Activated T-helper 9 cell treated with anti-CD3 and anti-CD28 coated beads, Interleukin-2, amount 50 U/mL, for 16 hours (primary cell): ENCODE measurements at regions not wholly inside any gene's neighbourhood (a gene's known extent, or its start where the extent isn't known, plus 50 kb on each side); places are given as distances from the start of the nearest gene placed in this dataset.
"Not testable (repeated sequence)": the region's sequence is repeated elsewhere in the genome, so short reads cannot be mapped to it uniquely, and the experiment has no call there.

Source experiments
- DNase-seq: peaks from one replicate; pipeline ENCODE4 v3.0.0-alpha.2; 2020; ENCODE audit warnings: low read depth

DNA sequence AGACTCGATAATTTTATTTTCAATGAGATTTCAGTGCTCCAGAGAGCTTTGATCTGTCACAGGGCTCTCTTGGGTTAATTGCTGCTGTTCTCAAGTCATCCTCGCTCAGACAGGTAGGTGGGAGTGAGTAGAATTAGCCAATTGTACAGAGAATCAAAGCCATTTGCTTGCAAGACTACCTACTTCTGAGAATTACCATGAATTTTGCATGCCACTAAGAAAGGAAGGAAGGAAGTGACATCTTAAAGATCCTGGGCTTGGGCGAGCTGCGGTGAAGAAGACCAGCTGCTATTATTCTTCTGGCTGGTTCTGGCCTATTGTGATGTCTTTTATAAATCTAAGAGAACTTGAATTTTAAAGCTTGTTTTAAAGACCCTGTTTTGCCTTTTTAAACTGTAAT is 154.1 kb upstream of the LPP start:
- DNase-seq = no peak

DNA sequence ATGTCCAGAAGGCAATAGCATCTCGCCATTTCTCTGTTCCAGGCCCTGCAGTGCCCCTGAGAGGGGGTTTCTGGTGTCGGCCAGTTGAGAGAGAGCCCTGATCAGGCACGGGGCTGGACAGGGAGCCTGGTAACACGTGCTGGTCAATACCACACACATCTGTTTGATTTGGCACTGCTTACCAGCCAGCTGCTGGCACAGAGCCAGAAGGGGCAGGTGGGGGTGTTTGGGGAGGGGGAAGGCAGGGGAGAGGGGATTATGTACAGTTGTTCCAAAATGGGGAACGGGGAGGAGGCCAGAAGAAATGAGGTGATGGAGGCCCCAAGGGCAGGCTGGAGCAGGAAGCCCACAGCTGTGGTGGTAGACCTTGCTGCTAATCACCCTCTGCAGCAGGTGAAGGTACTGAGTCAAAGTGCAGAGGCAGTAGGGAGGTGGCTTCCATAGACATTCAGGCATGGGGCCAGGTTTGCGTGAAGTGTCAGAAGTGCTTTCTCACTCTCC is 153.5 kb upstream of the LPP start:
- DNase-seq = no peak

DNA sequence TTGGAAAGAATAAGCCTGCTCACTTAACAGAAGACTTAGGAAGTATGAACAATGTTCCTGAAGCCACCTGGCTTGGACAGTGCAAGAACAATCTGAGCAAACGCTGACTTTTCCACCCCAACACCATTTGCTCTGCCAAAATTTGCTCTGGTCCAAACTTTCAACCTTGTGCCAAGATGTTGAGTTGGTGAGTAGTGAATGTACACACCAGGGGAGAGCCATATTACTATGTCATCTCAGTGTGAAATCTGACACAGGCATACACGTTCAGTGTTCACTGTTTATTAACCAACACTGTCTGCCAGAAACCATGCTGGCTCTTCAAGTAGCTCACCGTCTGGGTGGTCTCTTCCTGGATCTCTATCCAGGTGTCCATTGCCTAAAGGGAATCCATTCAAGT is 152.9 kb upstream of the LPP start:
- DNase-seq = no peak

DNA sequence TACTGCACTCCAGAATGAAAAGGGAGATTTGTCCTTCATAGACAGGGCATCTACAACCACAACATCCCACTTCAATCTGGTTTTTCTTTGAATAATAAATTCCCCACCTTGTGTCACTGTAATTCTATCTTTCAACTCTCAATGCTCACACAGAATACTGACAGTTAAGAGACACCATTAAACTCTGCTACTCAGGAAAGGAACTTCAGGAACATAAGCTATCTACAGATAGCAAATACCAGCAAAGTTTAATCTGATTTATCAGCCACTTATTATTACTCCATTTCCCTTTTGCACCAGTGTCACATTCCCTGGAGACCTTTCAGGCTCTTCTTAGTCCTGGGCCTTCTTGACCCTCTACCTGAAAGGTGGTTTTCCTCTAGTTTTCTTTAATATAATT is 152.0 kb upstream of the LPP start:
- DNase-seq = no peak

DNA sequence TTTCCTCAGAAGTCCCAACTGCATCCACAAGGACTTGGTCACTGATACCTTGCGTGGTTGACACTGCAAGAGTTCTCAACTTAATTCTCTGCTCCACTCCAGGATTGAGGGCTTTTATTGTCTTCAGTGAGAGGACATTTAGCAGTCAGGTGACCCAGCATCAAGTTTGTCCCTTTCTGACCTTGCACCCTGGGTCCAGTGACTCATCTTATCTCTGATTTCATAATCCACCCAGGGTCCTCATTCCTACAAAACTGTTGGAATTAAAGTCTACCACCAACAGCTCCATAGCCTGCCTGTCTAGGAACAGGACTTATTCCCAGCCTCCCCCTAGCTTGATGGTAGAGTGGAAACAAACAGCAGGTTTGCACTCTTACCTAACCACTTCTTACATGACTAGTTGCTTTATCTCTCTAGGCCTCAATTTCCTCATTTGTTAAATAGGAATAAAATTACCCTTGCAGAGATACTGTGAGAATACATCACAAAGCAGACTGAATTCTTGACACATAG is 151.3 kb upstream of the LPP start:
- DNase-seq = no peak

DNA sequence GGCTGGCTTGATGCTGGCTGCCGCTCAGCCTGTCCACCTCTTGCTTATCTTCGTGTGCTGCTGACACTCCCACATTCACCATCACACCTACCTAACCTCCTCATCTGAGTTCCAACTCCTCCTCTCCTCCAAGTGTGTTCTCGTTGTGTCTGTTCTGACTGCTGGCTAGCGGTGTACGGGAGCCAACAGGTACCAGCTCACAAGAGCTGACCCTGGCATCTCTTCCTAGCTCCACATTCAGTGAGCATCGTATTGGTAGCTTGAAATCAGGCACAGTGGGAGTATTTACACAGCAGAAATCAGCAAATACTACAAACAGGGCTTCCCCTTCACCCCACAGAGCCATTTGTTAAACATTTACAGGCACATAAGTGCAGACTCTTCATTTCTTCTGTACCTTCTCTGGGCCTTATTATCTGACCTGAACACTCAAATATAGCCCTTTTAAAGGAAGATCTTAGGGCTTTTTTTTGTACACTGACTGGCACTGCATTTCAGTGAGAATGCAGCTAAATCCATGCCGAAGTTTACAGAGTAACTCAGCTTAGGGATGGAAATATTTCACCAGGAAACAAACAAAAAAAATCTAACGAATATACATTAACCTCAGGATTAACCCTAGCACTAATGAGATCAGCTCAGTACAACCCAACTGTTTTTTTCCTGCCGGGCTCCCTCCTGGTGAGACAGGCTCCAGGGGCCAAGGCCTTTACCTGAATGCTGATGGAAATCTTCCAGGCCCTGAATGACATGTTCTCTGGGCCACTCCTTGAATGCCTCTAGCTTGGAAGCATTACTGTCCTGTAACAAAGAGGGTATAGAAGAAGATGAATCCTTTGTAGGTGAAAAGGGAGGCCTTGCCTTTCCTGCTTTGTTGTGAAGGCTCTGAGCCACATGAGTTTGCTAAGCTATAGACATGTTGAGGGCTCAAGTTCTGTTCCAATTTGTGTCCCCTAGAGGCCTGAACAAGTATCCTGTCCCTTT is 150.5 kb upstream of the LPP start:
- no peak for DNase-seq

DNA sequence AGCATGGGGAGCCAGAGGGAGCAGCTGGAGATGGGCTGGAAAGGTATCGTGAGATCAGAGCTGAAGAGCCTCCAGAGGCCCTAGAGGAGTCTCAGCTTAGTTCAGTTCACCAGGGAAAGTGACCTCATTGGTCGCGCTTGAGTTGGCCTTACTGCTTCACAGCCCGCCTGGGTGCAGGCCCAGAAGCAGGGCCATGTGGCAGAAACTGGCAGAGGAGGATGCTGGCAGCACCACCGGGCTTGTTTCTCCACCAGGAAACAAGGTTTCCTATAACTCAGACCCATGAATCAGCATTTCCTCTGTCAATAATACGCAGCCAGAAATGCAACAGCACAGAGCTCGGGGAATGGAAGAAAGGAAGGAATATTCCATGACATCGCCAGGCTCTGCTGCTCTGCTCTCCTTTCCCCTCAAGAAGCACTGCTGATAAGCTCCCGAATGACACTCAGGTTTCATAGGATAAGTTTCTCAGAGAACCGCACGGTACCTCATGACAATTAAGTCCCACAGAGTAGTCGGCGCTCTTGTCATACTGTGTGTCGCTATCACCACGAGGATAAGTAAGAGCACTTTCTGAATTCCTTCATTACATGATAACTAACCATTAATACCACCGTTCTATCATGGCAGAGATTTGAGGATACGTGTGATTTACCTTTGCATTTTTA is 147.1 kb upstream of the LPP start:
- no peak for DNase-seq

DNA sequence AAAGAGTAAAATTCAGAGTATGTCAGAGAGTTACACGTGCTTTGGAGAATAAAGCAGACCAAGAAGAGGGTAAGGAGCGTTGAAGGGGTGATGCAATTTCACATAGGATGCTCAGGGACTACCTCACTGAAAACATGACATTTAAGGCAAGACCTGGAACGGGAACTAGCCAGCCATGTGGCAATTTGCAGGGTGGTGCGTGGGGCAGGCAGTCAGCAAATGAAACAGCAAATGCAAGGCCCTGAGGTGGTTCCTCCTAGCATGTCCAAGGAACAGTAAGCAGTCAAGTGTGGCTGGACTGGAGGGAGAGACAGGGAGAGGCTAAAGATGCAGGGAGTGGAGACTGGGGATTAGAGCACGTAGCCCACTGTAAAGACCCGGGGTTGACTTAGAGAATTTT is 146.1 kb upstream of the LPP start:
- DNase-seq = no peak

DNA sequence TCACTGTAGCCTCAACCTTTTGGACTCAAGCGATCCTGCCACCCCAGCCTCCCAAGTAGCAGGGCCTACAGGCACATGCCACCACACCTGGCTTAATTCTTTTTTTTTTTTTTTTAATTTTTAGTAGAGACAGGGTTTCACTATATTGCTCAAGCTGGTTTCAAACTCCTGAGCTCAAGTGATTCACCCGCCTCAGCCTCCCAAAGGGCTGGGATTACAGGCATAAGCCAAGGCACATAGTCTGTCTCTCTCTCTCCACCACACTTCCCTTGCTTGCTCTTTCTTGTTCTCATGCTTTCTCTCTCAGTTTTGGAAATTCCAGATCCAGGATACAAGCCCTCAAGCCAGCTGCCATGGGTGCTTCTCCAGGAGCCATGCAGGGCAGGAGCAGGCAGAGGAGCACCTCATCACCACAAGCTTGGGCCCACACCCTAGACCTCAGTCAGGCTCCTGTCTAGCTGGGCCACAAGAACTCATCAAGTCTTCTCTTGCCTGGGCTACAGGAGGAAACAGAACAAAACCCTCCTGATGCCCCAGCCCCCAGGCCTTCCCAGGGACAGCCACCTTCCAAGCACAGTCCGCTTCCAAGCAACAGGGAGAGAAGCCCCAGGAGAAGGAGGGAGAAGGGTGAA is 145.3 kb upstream of the LPP start:
- DNase-seq = no peak

DNA sequence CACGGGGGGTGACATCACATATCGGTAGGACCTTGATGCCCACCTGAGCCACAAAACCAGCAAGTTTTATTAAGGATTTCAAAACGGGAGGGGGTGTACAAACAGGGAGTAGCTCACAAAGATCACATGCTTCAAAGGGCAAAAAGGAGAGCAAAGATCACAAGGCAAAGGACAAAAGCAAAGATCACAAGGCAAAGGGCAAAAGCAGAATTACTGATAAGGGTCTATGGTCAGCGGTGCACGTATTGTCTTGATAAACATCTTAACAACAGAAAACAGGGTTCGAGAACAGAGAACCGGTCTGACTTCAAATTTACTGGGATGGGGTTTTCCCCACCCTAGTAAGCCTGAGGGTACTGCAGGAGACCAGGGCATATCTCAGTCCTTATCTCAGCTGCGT is 143.5 kb upstream of the LPP start:
- no peak for DNase-seq

DNA sequence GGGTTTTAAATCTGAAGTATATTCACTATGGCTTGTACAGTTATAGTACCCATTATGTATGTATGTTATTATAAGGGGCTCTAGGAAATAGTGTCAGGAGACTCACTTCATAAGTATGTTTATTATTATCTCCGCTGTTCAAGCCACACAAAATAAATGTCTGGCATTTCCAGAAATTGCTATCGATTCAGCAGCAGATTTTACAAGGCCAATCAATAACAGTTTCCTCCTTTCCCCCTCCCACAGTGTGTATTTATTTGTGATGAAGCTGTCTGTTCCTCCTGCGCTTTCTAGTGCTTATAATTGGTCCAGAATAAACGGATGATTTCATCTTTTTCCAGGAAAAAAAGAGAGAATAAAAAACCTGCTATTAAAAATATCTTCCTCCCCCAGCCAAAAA is 134.2 kb upstream of the LPP start:
- no peak for DNase-seq

DNA sequence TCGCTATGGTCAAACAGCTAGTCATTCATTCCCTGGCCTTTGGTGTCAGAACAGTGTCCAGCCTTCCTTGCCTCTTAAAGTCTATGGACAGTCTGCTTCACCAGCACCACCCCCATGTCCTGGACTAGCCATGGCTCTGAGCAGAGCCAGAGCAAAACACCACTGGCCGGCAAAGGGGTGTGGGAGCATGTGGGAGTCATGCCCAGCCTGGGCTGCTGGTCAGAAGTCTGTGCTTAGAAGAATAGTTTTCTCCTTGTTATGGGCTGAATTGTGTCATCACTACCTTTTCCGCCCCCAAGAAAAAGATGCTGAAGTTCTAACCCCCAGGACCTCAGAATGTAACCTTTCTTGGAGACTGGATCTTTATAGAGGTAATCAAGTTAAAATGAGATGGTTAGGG is 132.9 kb upstream of the LPP start:
- no peak for DNase-seq

DNA sequence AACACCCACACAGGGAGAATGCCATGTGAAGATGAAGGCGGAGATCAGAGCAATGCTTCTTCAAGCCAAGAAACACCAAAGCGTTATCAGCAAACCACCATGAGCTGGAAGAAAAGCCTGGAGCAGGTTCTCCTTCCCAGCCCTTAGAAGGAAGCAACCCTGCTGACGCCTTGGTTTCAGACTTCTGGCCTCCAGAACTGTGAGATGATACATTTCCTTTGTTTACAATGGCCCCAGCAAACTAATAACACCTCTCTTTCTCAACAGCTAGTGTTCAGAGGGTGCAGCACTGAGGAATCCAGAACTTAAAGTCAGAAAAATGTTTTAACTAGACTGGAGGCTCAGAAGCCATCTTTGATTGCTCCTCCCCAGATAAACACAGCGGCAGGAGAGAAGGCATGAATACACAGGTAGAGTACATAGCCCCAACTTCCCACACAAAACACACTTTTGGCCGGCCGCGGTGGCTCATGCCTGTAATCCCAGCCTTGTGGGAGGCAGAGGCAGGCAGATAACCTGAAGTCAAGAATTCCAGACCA is 132.4 kb upstream of the LPP start:
- no peak for DNase-seq

DNA sequence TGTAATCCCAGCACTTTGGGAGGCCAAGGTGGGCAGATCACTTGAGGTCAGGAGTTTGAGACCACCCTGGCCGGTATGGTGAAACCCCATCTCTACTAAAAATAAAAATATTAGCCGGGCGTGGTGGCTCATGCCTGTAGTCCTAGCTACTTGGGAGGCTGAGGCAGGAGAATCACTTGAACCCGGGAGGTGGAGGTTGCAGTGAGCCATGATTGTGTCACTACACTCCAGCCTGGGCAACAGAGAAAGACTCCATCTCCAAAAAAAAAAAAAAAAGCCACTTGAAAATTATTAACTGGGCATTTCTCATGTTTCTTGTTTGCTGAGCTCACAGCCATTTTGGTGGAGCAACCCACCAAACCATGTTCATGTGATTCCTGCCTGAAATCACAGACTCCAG is 131.1 kb upstream of the LPP start:
- DNase-seq = not testable (repeated sequence)

DNA sequence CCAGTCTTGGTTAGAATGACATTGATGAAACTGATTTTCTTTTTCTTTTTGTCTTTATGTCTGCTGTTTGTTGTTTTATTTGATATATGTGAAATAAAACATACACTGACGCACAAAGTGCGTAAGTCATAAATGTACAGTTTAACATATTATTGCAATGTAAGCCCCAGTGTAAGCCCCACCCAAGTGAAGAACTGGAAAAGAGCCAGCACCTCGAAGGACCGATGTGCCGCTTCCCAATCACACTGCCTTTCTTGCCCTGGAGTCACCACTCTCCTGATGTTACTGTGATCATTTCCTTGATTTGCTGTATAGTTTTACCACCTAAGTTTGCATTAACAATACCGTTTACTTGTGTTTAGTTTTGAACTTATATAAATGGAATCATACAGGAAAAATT is 128.4 kb upstream of the LPP start:
- no peak for DNase-seq

DNA sequence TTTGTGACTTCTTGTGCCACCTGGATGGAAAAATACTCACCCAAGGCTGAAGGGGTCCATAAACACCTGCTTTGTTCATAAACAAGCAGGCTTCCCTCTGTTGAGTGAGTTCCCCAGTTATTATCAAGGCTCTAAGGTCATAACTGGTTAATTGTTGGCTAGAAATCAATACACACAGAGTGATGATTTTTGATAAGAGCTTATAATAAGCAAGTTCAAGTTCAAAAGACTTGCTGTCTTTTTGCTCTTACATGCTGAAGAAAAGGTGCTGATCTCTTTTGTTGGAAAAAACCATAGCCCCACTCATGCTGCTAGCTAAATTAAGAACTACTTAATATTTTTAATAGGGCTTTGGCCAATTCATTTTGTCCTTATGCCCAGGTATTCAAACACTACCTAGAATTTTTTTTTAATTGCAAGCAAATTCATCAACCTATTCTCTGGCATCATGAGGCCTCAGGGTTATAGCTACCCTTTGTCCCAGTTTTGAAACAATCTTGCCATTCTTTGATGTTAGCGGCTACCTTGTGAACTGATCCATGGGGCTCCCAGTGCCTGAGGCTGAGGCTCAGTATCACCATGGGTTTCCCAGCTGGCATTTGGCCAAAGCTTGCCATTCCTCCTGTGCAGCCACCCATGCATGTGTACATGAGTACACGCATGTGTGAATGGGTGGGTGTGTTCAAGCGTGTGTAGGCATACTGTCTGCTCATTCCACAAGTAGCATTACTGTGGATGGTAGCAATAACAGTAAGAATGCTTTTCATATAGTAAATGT is 127.6 kb upstream of the LPP start:
- no peak for DNase-seq

DNA sequence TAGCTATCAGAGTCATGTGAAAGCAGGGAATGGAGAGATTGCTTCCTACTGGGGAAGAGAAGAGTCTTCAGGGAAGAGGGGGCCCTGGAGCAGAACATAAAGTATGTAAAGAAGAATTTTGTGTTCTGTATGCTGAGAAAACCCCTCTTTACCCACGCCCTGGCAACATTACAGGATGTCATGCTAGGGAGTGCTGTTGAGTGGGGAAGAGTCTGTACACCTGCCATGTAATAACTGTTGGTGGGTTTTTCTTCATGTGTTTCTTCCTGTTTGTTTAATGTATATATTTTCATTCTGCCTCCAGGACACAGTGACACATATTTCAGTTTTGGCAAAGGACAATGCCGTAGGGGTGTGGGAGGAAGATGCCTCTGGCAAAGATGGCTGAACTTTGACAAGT is 122.8 kb upstream of the LPP start:
- DNase-seq = no peak

DNA sequence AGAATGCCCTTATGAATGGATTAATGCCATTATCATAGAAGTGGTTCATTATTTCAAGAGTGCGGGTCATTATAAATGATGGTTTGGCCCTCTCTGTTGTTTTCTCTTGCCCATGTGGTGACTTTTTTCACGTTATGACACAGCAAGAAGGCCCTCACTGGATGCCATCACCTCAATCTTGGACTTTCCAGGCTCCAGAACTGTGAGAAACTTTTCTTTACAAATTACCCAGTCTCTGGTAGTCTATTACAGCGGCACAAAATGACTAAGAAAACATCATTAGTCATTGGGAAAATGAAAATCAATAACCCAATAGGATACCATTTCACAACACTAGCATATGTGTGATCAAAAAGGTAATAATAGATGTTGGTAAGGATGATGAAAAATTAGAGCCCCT is 119.0 kb upstream of the LPP start:
- DNase-seq = no peak

DNA sequence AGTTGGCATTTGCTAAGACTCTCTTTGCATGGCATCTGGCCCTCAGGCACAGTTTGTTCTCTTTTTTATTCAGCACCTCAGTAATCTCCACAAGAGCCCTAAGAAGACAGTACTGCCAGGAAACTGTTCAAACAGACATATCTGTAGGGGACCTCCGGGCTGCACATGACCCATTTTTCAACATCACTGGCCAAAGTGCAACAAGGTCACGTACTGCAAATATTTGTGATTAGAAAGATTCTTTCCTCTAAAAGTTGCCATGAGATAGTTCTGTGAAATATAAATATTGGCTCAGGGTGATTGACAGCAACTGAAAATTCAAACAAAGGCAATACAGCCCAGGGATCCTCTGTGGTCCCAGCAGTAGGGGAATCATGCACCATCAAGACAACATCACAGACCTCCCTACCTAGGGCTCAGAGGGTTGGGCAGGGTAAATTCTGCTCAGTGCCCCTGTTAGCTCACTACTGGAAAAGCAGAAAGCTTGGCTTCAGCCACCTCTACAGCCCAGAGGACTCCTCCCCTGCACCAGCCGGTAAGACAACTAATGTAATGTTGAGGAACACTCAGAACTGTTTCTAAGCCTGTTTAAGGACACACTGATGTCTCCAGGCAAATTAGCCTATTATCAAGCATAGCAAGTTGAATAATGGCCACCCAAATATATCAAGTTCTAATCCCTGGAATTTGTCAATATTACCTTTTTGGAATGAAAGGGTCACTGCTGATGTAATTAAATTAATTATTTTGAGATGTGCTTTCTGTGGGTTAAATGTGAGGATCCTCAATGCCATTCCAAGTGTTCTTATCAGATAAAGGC is 117.4 kb upstream of the LPP start:
- no peak for DNase-seq

DNA sequence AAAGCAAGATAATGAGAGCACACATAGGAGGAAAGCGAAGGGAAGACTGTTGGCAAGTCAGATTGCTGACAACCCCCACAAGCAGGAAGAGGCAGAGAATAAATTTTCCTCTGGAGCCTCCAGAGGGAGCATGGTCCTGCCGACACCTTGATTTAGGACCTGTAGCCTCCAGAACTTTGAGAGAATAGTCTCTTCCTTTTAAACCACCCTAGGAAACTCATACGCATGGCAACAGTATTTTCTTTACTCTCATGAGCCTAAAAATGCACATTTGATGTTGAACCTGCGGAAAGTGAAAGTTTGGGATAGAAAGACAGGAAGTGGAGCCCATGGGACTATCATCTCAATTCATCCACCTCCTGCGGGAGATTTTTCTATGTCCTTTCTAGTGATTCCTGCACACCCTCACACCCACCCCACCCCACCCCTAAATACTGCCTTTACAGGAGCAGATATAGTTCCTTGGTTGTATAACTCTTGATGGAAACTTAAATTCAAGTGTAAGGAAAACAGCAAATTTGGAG is 116.7 kb upstream of the LPP start:
- no peak for DNase-seq
